DLD1 (cell line): ENCODE measurements at regions not wholly inside any gene's neighbourhood (a gene's known extent, or its start where the extent isn't known, plus 50 kb on each side); places are given as distances from the start of the nearest gene placed in this dataset.

Experiments used
- in situ Hi-C: cut with HindIII; loops from 2 replicates; pipeline ENCODE4 v1.10.0; 2017; ENCODE audit warnings: low sequenced_read_pairs

GRCh38 chr10:124266468-124267230 lies 152.1 kb downstream of the OAT start:
- in situ Hi-C loops = no loop called here

GRCh38 chr10:124265776-124266467 lies 152.8 kb downstream of the OAT start:
- in situ Hi-C loops = no loop called here

GRCh38 chr10:124265391-124265745 lies 153.4 kb downstream of the OAT start:
- in situ Hi-C loops = no loop called here

GRCh38 chr10:124264711-124265390 lies 153.9 kb downstream of the OAT start:
- in situ Hi-C loops = no loop called here

GRCh38 chr10:124264271-124264670 lies 154.5 kb downstream of the OAT start:
- in situ Hi-C loops = no loop called here

GRCh38 chr10:124263726-124264125 lies 155.0 kb downstream of the OAT start:
- in situ Hi-C loops = no loop called here

GRCh38 chr10:124262971-124263370 lies 155.8 kb downstream of the OAT start:
- in situ Hi-C loops = no loop called here

GRCh38 chr10:124262234-124262865 lies 156.4 kb downstream of the OAT start:
- in situ Hi-C loops = no loop called here

GRCh38 chr10:124259139-124259825 lies 159.4 kb downstream of the OAT start:
- in situ Hi-C loops = no loop called here

- in situ Hi-C loops = no loop called here
These were observed 160.9 kb downstream of the OAT start for GRCh38 chr10:124257781-124258180.

GRCh38 chr10:124256151-124256550 lies 162.6 kb downstream of the OAT start:
- in situ Hi-C loops = no loop called here

GRCh38 chr10:124255556-124255955 lies 162.2 kb upstream of the CHST15 start:
- in situ Hi-C loops = no loop called here

- in situ Hi-C loops = no loop called here
These were observed 161.1 kb upstream of the CHST15 start for GRCh38 chr10:124254490-124254889.

- in situ Hi-C loops = no loop called here
These were observed 159.6 kb upstream of the CHST15 start for GRCh38 chr10:124253006-124253405.

GRCh38 chr10:124252097-124252715 lies 158.8 kb upstream of the CHST15 start:
- in situ Hi-C loops = no loop called here

GRCh38 chr10:124251317-124252065 lies 158.1 kb upstream of the CHST15 start:
- in situ Hi-C loops = no loop called here

GRCh38 chr10:124250506-124250905 lies 157.1 kb upstream of the CHST15 start:
- in situ Hi-C loops = no loop called here

GRCh38 chr10:124249812-124250432 lies 156.5 kb upstream of the CHST15 start:
- in situ Hi-C loops = no loop called here

- in situ Hi-C loops = no loop called here
These were observed 155.8 kb upstream of the CHST15 start for GRCh38 chr10:124249196-124249595.
